SIG-M5 (cell line): ENCODE measurements at regions not wholly inside any gene's neighbourhood (a gene's known extent, or its start where the extent isn't known, plus 50 kb on each side); places are given as distances from the start of the nearest gene placed in this dataset.
"Not testable (repeated sequence)": the region's sequence is repeated elsewhere in the genome, so short reads cannot be mapped to it uniquely, and the experiment has no call there.

Experiments
- DNase-seq: peaks from one replicate; lab custom pipeline; 2025; lab: John Stamatoyannopoulos, UW

GRCh38 chr2:150136893-150137292, 350.6 kb downstream of the RND3 start:
- no peak for DNase-seq

DNA sequence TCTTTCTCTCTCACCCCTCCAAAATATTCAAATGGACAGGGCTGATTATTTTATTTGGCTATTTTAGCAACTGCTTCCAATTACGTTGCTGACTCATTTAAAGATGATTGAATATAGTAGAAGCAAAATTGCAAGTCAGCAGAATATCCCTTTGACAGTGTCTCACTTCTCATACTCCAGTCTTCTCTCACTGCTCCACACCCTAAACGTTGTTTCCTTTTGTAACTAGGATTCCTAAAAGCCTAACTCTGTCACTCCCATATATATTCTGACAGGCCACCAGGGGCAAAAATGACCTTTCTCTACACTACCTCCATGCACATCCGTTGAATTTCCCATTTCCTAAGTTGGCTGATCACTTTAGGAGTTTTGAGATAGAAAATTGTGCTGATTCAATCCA, 351.1 kb downstream of the RND3 start:
- DNase-seq = no peak

GRCh38 chr2:150135223-150135883, 352.1 kb downstream of the RND3 start:
- DNase-seq = no peak

DNA sequence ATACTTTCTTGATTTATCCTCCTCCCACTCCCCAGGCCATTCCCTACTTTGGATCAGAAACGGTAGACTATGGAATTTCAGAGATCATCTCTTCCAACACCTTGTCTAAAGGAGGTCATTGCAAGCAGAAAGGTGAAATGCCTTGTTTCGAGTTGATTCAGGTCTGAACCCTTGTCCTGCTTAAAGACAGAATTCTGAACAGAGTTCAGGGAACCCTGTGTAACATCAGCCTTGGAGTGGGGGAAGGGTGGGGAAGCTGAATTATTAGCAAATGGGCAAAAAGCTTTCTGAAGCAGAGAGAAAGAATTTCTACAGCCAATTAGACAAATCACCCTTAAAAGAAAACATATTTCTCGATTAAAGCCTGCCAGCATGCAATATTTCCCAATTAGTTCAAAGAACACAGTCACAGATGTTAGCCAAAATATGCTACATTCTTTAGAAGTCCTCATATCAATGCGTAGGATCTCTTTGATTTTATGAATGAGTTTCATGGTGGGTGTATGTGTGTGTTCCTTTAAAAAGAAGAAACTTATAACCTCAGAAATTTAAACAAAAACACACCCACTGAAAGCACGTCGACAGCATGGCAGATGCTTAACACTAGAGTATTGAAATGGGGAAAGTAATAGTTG, 353.1 kb downstream of the RND3 start:
- DNase-seq = no peak

DNA sequence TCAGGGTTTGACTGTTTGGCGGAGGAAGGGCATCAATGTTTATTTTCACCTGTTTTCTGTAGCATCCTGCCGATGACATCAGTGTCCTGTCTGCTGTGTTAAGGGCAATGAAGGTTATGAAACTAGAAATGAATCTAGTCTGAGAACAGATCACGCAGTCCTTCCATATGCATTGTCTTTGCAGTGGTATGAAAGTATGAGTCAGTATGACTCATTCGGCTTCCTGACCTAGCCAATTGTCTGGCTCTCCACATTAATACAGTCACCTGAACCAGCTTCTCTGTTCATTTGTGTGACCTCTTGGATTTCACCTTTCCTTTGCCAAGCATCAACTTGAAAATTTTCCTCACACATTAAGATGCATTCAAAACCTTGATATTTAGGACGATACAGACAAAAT, 353.8 kb downstream of the RND3 start:
- no peak for DNase-seq

DNA sequence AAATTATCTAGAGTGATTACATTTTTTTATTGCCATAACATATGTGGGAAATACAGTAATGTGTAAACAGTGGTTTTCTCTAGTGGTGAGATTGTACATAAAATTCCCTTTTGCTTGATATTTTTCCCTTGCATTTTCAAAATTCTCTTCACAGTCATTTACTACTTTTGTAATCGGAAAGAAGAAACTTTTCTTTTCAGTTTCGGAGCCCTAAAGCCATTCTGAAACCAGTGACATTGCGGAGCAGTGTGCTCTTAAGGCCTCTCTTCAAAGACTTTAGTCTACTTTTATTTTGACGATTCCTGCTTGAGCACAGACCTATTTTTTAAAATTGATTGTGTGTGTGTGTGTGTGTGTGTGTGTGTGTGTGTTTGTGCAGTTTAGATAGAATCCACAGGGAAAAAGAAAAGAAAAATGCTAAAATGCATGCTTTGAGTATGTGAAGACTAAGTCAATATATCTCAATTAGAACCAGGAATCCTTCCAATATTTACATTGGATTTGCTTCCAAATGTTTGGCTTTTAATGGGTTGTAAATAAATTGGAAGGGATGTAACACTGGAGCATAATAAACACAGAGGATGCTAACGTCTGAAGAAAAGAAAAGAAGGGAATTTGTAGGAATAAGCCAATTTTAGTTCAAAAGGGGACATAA, 357.4 kb downstream of the RND3 start:
- DNase-seq = no peak

DNA sequence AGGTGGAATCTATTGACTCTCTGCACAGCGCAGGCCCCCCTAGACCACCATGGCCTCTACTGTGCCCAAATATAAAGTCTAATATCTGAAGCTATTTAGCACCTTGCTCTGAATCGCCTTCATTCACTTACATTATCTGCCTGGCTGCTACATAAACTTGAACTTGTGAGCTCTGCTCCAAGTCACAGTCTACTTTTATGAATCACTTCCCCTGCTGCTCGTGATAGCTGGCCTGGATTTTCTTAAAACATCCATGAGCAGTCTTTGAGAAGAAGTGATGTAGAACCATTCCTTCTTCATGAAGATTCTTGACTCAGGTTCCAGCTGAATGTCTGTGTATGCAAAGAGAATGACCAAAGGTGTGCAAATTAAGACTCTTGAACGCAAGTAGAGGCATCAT, 359.5 kb downstream of the RND3 start:
- DNase-seq = no peak

DNA sequence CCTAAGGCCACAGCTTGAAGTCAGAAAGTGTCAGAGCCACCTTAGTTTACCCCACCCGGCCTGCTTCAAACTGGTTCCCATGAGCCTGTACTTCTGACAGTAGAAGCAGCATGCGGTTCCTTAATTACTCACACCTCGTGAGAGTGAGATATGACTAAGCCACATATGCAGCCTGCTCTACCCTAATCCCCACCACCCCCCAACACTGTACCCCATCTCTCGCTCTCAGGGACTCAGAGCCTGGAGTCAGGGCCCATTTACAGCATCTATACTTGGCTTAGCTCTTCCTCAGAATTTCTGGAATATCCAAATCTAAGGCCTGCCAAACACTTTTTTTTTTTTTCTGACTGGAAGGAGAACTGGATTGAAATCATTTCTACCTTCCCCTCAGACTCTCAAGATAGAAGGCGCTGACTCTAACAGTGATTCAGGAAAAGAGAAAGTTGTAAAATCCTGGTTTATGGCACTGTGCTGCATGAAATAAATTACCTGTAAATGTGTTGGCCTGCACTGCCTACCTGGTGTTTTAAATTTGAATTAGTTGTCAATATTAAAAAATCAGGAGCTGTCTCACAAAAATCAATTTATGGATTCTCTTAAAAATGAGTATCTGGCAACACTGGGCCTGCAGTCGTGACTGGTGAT, 360.0 kb downstream of the RND3 start:
- no peak for DNase-seq

DNA sequence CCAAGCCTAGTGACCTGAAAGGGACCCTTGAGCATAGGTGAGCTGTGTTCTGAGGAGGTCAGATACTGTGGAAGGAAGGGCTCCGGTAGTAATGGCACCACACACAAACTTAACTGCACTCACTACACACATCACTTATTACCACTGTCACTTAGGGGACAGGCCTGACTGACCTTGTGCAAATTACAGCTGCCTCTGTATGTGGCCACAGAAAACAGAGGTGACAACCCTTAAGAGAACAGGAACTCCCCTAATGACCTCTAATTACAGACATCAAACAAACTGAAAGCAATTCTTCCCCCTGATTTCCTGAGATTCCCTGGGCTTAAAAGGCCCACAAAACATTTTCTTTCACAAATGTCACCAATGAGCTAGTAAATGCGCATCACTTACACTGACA, 360.6 kb downstream of the RND3 start:
- no peak for DNase-seq

DNA sequence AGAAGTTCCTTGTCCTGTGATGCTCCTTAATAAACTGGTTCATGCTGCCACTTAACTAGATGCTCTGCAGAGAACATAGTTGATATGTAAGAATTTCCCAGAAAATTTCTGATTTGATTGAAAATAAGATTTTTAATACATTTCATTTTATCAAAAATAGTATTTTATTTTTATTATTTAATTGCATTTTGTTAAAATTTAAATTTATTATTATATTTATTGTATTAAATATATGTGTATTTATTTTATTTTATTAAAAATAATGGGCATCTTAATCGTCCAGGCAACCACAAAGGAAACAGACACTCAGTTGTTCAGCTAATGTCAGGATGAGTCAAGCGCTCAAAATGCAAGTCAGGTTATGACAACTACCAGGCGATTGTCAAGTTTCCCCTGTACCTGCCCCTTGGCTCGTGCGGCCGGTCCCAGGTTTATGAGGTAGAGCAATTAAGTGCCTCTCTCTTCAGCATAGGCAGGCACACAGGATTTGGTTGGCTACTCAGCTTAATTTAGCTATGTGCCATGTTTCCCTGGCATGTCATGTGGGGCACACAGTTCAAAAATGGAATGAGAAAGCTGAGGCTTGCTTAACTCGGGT, 361.2 kb downstream of the RND3 start:
- DNase-seq = no peak

GRCh38 chr2:150125708-150126107, 361.8 kb downstream of the RND3 start:
- DNase-seq = no peak

- DNase-seq = no peak
Measured at GRCh38 chr2:150125188-150125587, 362.3 kb downstream of the RND3 start.

GRCh38 chr2:150124739-150125138, 362.7 kb downstream of the RND3 start:
- no peak for DNase-seq

- no peak for DNase-seq
Measured at GRCh38 chr2:150122871-150123613, 364.4 kb downstream of the RND3 start.

DNA sequence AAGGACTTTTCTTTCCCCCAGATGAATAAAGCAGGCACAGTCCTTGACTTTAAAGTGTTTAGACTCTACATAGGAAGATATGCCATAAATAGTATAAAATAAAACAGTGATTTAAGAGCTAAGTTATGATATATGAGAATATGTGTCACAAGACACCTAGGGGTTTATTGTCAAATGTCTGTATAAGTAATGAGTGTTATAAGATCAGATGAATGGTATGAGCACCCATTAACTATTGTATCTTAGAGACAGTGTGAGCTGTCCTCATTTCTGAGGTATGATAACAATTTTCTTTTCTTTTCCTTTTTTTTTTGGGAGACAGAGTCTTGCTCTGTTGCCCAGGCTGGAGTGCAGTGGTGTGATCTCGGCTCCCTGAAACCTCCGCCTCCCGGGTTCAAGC, 365.3 kb downstream of the RND3 start:
- DNase-seq = no peak

DNA sequence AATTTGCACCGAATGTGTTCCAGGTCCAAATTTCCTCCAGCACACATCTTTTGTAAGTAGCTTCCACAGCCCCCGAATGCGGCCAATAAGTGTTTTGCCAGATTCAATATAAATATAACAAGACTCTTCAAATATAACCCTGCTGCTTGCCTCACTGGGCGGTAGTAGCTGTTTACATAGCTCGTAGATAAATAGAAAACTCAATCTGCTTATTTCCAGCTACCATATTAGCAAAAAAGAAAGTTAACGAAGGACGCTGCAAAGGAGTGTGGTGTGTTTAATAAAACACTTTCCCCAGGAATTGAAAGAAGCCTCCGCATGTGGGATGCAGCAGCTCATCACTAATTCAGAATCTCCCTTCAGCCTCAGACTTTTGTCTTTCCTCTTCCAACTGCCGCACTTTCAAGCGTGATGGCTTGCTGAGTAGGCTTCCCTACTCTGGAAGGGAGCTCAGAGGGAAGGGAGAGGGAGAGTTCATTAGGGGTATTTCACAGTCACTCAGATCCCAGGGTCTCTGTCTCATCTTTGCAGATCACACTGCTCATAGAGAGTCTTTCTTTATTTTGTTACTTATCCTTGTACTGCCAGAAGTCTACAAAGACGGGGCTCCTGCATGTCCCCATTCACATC, 367.0 kb downstream of the RND3 start:
- DNase-seq = no peak

GRCh38 chr2:150119819-150120218, 367.6 kb downstream of the RND3 start:
- DNase-seq = no peak

DNA sequence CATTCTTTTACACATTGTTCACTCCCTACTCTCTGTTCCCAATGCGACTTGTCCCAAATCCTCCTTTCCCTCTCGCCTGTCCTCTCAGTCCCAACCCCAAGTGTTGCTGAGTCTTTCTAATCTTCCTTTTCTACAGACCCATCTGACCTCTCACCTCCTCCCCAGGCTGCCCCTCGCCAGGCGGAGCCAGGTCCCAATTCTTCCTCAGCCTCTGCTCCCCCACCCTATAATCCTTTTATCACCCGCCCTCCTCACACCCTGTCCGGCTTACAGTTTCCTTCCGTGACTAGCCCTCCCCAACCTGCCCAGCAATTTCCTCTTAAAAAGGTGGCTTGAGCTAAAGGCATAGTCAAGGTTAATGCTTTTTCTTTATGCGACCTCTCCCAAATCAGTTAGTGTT, 373.4 kb downstream of the RND3 start:
- not testable (repeated sequence) for DNase-seq

GRCh38 chr2:150110548-150110947, 376.9 kb downstream of the RND3 start:
- no peak for DNase-seq

DNA sequence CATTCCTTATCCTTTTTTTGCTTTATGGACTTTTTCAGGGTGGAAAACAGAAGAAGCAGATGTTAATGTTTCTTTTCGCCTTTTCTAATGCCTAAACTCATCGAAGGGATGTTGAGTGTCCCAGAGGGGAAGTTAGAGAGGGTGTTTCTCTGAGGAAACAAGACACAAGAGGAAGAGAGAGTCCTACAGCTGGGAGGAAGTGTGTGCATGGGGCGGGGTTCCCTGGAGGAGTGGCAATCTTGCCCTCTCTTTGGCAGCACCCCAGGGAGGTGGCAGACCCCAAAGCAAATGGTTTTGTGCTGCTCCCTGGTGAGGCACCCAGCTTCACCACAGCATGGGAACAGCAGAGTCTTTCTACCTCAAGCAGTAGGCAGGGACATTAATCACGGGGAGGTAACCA, 377.6 kb downstream of the RND3 start:
- DNase-seq = no peak

DNA sequence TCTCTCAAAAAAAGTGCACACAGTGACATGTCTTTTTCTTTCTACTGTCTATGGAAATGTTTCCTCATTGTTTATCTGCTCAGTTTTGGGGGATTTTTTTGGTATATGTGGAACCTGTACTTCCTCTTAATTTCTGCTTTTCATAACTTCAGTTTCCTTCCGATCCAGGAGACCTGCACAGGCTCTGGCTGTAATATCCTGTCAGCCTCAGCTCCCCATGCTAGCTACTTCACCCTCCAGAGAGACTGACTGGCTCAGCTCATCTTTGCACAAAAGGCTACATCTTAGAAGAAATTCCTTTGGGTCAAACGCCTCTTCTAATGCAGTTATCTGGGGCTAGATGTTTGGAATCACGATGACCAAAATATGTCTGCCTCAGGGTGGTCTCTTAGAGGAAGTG, 378.4 kb downstream of the RND3 start:
- DNase-seq = no peak

DNA sequence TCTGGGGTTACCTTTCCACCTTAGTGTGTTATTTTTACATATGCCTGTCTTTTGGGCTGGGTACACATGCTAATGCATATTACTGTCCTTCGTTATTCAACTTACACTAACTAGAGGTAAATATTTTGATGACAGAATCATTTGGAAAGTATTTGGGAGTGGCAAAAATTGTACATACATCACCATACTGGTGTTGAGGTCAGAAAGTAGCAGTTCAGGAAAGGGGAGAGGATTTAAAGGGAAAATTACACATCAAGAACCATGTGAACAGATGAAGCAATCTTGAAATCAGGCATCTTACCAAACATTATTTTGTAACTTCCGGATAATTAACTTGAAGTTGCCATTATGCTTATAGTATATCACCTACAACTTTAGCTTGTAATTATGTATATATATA, 379.7 kb downstream of the RND3 start:
- DNase-seq = no peak
